Liver (tissue), 3 donors: ENCODE measurements at regions not wholly inside any gene's neighbourhood (a gene's known extent, or its start where the extent isn't known, plus 50 kb on each side); places are given as distances from the start of the nearest gene placed in this dataset.

Source experiments
- FOXA1 ChIP-seq: IDR thresholded peaks from 2 replicates; pipeline ENCODE4 v1.6.1; 2016; ENCODE audit warnings: antibody characterized with exemption
- FOXA2 ChIP-seq: IDR thresholded peaks from 2 replicates; pipeline ENCODE4 v1.6.1; 2016; ENCODE audit warnings: antibody characterized with exemption
- GABPA ChIP-seq, 2 donors: IDR thresholded peaks in 1 of 2; conservative IDR thresholded peaks in 1 of 2; 2 replicates each; pipeline ENCODE4 v1.6.1; 2016; ENCODE audit warnings: antibody characterized with exemption in 2 of 2, mild to moderate bottlenecking in 1 of 2, moderate library complexity in 1 of 2
- JUND ChIP-seq, 2 donors: IDR thresholded peaks; 2 replicates each; pipeline ENCODE4 v1.6.1; 2016; ENCODE audit warnings: antibody characterized with exemption in 2 of 2
- RXRA ChIP-seq, 2 donors: IDR thresholded peaks; 2 replicates each; pipeline ENCODE4 v1.6.1; 2017 to 2018; ENCODE audit warnings: antibody characterized with exemption in 2 of 2, mild to moderate bottlenecking in 1 of 2
- TAF1 ChIP-seq: conservative IDR thresholded peaks from 2 replicates; pipeline ENCODE4 v1.6.1; 2016; ENCODE audit warnings: antibody characterized with exemption, mild to moderate bottlenecking
- TF ChIP-seq, protein P1 (sequence below): fragments of 150-350 bp; IDR thresholded peaks from 2 replicates; pipeline ENCODE4 v1.5.1; 2017; ENCODE audit warnings: improper control_type of control experiment, low read depth, low read length; ENCODE audit not compliant: missing input control
- TF ChIP-seq, protein P2 (sequence below): IDR thresholded peaks from 2 replicates; pipeline ENCODE4 v1.6.1; 2016; ENCODE audit warnings: antibody characterized with exemption
- donor health status: healthy.
- donor health status: healthy.

- TF ChIP-seq, protein P1, sequence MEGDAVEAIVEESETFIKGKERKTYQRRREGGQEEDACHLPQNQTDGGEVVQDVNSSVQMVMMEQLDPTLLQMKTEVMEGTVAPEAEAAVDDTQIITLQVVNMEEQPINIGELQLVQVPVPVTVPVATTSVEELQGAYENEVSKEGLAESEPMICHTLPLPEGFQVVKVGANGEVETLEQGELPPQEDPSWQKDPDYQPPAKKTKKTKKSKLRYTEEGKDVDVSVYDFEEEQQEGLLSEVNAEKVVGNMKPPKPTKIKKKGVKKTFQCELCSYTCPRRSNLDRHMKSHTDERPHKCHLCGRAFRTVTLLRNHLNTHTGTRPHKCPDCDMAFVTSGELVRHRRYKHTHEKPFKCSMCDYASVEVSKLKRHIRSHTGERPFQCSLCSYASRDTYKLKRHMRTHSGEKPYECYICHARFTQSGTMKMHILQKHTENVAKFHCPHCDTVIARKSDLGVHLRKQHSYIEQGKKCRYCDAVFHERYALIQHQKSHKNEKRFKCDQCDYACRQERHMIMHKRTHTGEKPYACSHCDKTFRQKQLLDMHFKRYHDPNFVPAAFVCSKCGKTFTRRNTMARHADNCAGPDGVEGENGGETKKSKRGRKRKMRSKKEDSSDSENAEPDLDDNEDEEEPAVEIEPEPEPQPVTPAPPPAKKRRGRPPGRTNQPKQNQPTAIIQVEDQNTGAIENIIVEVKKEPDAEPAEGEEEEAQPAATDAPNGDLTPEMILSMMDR, result no peak
- TF ChIP-seq, protein P2, sequence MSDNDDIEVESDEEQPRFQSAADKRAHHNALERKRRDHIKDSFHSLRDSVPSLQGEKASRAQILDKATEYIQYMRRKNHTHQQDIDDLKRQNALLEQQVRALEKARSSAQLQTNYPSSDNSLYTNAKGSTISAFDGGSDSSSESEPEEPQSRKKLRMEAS, result no peak
- TF ChIP-seq GABPA (IDR thresholded peaks at IDR 0.05 in 1 of 2, conservative IDR thresholded peaks at IDR 0.05 in 1 of 2) (no peak), JUND (IDR thresholded peaks at IDR 0.05) (no peak), RXRA (IDR thresholded peaks at IDR 0.05) (peak; percentile 82 to 83), TAF1 (no peak), FOXA1 (no peak), FOXA2 (no peak)
Measured at GRCh38 chr20:50273601-50274491, 83.2 kb downstream of the CEBPB start.
